ENCODE measurements at regions not wholly inside any gene's neighbourhood (a gene's known extent, or its start where the extent isn't known, plus 50 kb on each side); places are given as distances from the start of the nearest gene placed in this dataset.

GRCh38 chr12:97267594-97268202 is 194.9 kb upstream of the RMST start:
- H3K4me1 ChIP-seq (ENCODE audit: control insufficient read depth, low read depth, low read length), result no peaks in the 10 kb centered on the region
- H3K79me1 ChIP-seq (ENCODE audit: low read length), result no peaks in the 10 kb centered on the region
- H3K27me3 ChIP-seq (ENCODE audit: insufficient read depth, low read length, poor library complexity), result no peaks in the 10 kb centered on the region
- no peaks in the 10 kb centered on the region for H3K79me2 ChIP-seq (ENCODE audit: control insufficient read depth, insufficient read depth, low read length)
- no peak overlapping the region for H2AK5ac ChIP-seq (ENCODE audit: low read length)
- H3K56ac ChIP-seq (ENCODE audit: low read length), result no peak overlapping the region
- no peak overlapping the region for H3K18ac ChIP-seq (ENCODE audit: low read length)
- no peak overlapping the region for H2BK5ac ChIP-seq (ENCODE audit: low read length)
- H4K8ac ChIP-seq (ENCODE audit: low read depth, low read length), result no peak overlapping the region
- no peak overlapping the region for H4K5ac ChIP-seq (ENCODE audit: low read length)
- WGBS (ENCODE audit: extremely low coverage, insufficient coverage, low lambda C conversion rate), result no CpG with 5 or more reads among the region's 3 CpGs
- no peak overlapping the region for H3K27ac ChIP-seq (ENCODE audit: low read depth, low read length)
- H3K9ac ChIP-seq (ENCODE audit: low read length), result no peak overlapping the region
- no peak overlapping the region for H3K4me2 ChIP-seq (ENCODE audit: low read length)
- DNase-seq, result peak; percentile 77
- no peak overlapping the region for H3K4me3 ChIP-seq (ENCODE audit: low read length)
- H3K4ac ChIP-seq (ENCODE audit: low read depth, low read length), result no peak overlapping the region
- no peak overlapping the region for H2BK120ac ChIP-seq (ENCODE audit: low read depth, low read length)
- no peak overlapping the region for H2BK15ac ChIP-seq (replicated peaks; ENCODE audit: low read depth)
- no peaks in the 10 kb centered on the region for H3K36me3 ChIP-seq (ENCODE audit: control insufficient read depth, insufficient read depth, low read length)
- no peak overlapping the region for H3K23ac ChIP-seq (ENCODE audit: low read length)

GRCh38 chr12:97272471-97272870 is 190.1 kb upstream of the RMST start:
- Histone ChIP-seq H3K27ac (ENCODE audit: low read depth, low read length) (no peak overlapping the region), H2BK15ac (replicated peaks; ENCODE audit: low read depth) (no peak overlapping the region), H3K36me3 (ENCODE audit: control insufficient read depth, insufficient read depth, low read length) (no peaks in the 10 kb centered on the region), H3K9ac (ENCODE audit: low read length) (no peak overlapping the region), H2BK120ac (ENCODE audit: low read depth, low read length) (no peak overlapping the region), H3K79me1 (ENCODE audit: low read length) (no peaks in the 10 kb centered on the region), H3K27me3 (ENCODE audit: insufficient read depth, low read length, poor library complexity) (no peaks in the 10 kb centered on the region), H3K79me2 (ENCODE audit: control insufficient read depth, insufficient read depth, low read length) (no peaks in the 10 kb centered on the region), H2AK5ac (ENCODE audit: low read length) (no peak overlapping the region), H3K56ac (ENCODE audit: low read length) (no peak overlapping the region), H3K4me2 (ENCODE audit: low read length) (no peak overlapping the region), H3K4me1 (ENCODE audit: control insufficient read depth, low read depth, low read length) (peaks cover 8% of the 10 kb centered on the region), H2BK5ac (ENCODE audit: low read length) (no peak overlapping the region), H3K4me3 (ENCODE audit: low read length) (no peak overlapping the region), H3K23ac (ENCODE audit: low read length) (no peak overlapping the region), H3K4ac (ENCODE audit: low read depth, low read length) (no peak overlapping the region), H3K18ac (ENCODE audit: low read length) (no peak overlapping the region), H4K5ac (ENCODE audit: low read length) (no peak overlapping the region), H4K8ac (ENCODE audit: low read depth, low read length) (no peak overlapping the region)
- no peak for DNase-seq

- Histone ChIP-seq H4K8ac (ENCODE audit: low read depth, low read length) (no peak overlapping the region), H3K4me3 (ENCODE audit: low read length) (no peak overlapping the region), H3K23ac (ENCODE audit: low read length) (no peak overlapping the region), H3K18ac (ENCODE audit: low read length) (no peak overlapping the region), H3K79me2 (ENCODE audit: control insufficient read depth, insufficient read depth, low read length) (no peaks in the 10 kb centered on the region), H3K4ac (ENCODE audit: low read depth, low read length) (no peak overlapping the region), H3K4me1 (ENCODE audit: control insufficient read depth, low read depth, low read length) (peaks cover 8% of the 10 kb centered on the region), H2BK120ac (ENCODE audit: low read depth, low read length) (no peak overlapping the region), H3K27me3 (ENCODE audit: insufficient read depth, low read length, poor library complexity) (no peaks in the 10 kb centered on the region), H3K4me2 (ENCODE audit: low read length) (no peak overlapping the region), H3K9ac (ENCODE audit: low read length) (no peak overlapping the region), H3K56ac (ENCODE audit: low read length) (no peak overlapping the region), H3K27ac (ENCODE audit: low read depth, low read length) (no peak overlapping the region), H3K36me3 (ENCODE audit: control insufficient read depth, insufficient read depth, low read length) (no peaks in the 10 kb centered on the region), H4K5ac (ENCODE audit: low read length) (no peak overlapping the region), H2BK5ac (ENCODE audit: low read length) (no peak overlapping the region), H2BK15ac (replicated peaks; ENCODE audit: low read depth) (no peak overlapping the region), H3K79me1 (ENCODE audit: low read length) (no peaks in the 10 kb centered on the region), H2AK5ac (ENCODE audit: low read length) (no peak overlapping the region)
- DNase-seq, result no peak
- no CpG with 5 or more reads among the region's 2 CpGs for WGBS (ENCODE audit: extremely low coverage, insufficient coverage, low lambda C conversion rate)
Observed at GRCh38 chr12:97274386-97274785, 188.2 kb upstream of the RMST start.

DNA sequence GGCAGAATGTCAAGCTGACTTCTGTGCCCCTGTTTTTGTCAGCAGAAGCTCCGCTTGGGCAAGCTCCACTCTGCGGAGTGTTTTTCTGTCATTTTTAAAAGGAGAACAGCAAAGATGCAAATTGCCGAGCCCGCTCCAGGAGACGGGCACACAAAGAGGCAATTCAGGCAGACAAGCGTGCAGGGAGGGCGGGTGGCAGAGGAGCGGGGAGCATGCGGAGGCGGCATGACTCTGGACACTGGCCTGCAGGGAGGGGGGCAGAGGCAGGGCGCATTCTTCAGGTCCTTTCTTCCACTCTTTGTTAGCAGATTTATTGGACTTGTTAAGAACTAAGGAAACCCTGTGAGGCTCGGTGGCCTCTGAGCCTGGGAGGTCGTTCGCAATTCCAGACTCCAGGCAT is 187.3 kb upstream of the RMST start:
- H3K36me3 ChIP-seq (ENCODE audit: control insufficient read depth, insufficient read depth, low read length), result no peaks in the 10 kb centered on the region
- no peak overlapping the region for H3K4me3 ChIP-seq (ENCODE audit: low read length)
- H2AK5ac ChIP-seq (ENCODE audit: low read length), result no peak overlapping the region
- H3K56ac ChIP-seq (ENCODE audit: low read length), result no peak overlapping the region
- DNase-seq, result no peak
- H3K27ac ChIP-seq (ENCODE audit: low read depth, low read length), result no peak overlapping the region
- no CpG with 5 or more reads among the region's 14 CpGs for WGBS (ENCODE audit: extremely low coverage, insufficient coverage, low lambda C conversion rate)
- H2BK5ac ChIP-seq (ENCODE audit: low read length), result no peak overlapping the region
- H3K27me3 ChIP-seq (ENCODE audit: insufficient read depth, low read length, poor library complexity), result no peaks in the 10 kb centered on the region
- H3K4me2 ChIP-seq (ENCODE audit: low read length), result no peak overlapping the region
- H4K8ac ChIP-seq (ENCODE audit: low read depth, low read length), result no peak overlapping the region
- H3K4ac ChIP-seq (ENCODE audit: low read depth, low read length), result peak overlapping the region; percentile 25
- H3K9ac ChIP-seq (ENCODE audit: low read length), result no peak overlapping the region
- no peaks in the 10 kb centered on the region for H3K79me2 ChIP-seq (ENCODE audit: control insufficient read depth, insufficient read depth, low read length)
- H2BK15ac ChIP-seq (replicated peaks; ENCODE audit: low read depth), result no peak overlapping the region
- H3K23ac ChIP-seq (ENCODE audit: low read length), result no peak overlapping the region
- H4K5ac ChIP-seq (ENCODE audit: low read length), result no peak overlapping the region
- no peak overlapping the region for H3K18ac ChIP-seq (ENCODE audit: low read length)
- H3K4me1 ChIP-seq (ENCODE audit: control insufficient read depth, low read depth, low read length), result peaks cover 8% of the 10 kb centered on the region
- no peaks in the 10 kb centered on the region for H3K79me1 ChIP-seq (ENCODE audit: low read length)
- no peak overlapping the region for H2BK120ac ChIP-seq (ENCODE audit: low read depth, low read length)

- H3K56ac ChIP-seq (ENCODE audit: low read length), result peak overlapping the region; percentile 50
- H2BK120ac ChIP-seq (ENCODE audit: low read depth, low read length), result no peak overlapping the region
- H3K27me3 ChIP-seq (ENCODE audit: insufficient read depth, low read length, poor library complexity), result no peaks in the 10 kb centered on the region
- no peak overlapping the region for H4K8ac ChIP-seq (ENCODE audit: low read depth, low read length)
- DNase-seq, result peak; percentile 60
- H3K4me1 ChIP-seq (ENCODE audit: control insufficient read depth, low read depth, low read length), result peaks cover 8% of the 10 kb centered on the region
- H3K18ac ChIP-seq (ENCODE audit: low read length), result no peak overlapping the region
- H4K5ac ChIP-seq (ENCODE audit: low read length), result no peak overlapping the region
- no peak overlapping the region for H3K4me3 ChIP-seq (ENCODE audit: low read length)
- H3K36me3 ChIP-seq (ENCODE audit: control insufficient read depth, insufficient read depth, low read length), result no peaks in the 10 kb centered on the region
- H3K27ac ChIP-seq (ENCODE audit: low read depth, low read length), result no peak overlapping the region
- no peak overlapping the region for H2AK5ac ChIP-seq (ENCODE audit: low read length)
- WGBS (ENCODE audit: extremely low coverage, insufficient coverage, low lambda C conversion rate), result no CpG with 5 or more reads among the region's 15 CpGs
- H3K23ac ChIP-seq (ENCODE audit: low read length), result no peak overlapping the region
- no peaks in the 10 kb centered on the region for H3K79me1 ChIP-seq (ENCODE audit: low read length)
- H3K9ac ChIP-seq (ENCODE audit: low read length), result no peak overlapping the region
- no peak overlapping the region for H3K4me2 ChIP-seq (ENCODE audit: low read length)
- H3K4ac ChIP-seq (ENCODE audit: low read depth, low read length), result no peak overlapping the region
- H2BK15ac ChIP-seq (replicated peaks; ENCODE audit: low read depth), result no peak overlapping the region
- no peaks in the 10 kb centered on the region for H3K79me2 ChIP-seq (ENCODE audit: control insufficient read depth, insufficient read depth, low read length)
- no peak overlapping the region for H2BK5ac ChIP-seq (ENCODE audit: low read length)
Observed at GRCh38 chr12:97275728-97276590, 186.6 kb upstream of the RMST start.
